Osteocyte (in vitro differentiated cells): ENCODE measurements at regions not wholly inside any gene's neighbourhood (a gene's known extent, or its start where the extent isn't known, plus 50 kb on each side); places are given as distances from the start of the nearest gene placed in this dataset.

Experiments used
- DNase-seq: peaks from one replicate; pipeline ENCODE4 v3.0.0; 2021; ENCODE audit warnings: mixed read lengths; ENCODE audit not compliant: unreplicated experiment; ENCODE audit errors: extremely low spot score
- H3K27ac Mint-ChIP-seq: one replicate; pipeline ENCODE4 v1.8.0; 2021; ENCODE audit warnings: mild to moderate bottlenecking, mixed read lengths; ENCODE audit not compliant: unreplicated experiment
- H3K27me3 Mint-ChIP-seq: one replicate; pipeline ENCODE4 v1.8.0; 2021; ENCODE audit warnings: mixed read lengths; ENCODE audit not compliant: unreplicated experiment
- H3K36me3 Mint-ChIP-seq: one replicate; pipeline ENCODE4 v1.8.0; 2021; ENCODE audit warnings: mixed read lengths; ENCODE audit not compliant: unreplicated experiment
- H3K4me1 Mint-ChIP-seq: one replicate; pipeline ENCODE4 v1.8.0; 2021; ENCODE audit warnings: mixed read lengths; ENCODE audit not compliant: unreplicated experiment
- H3K4me3 Mint-ChIP-seq: one replicate; pipeline ENCODE4 v1.8.0; 2021; ENCODE audit warnings: mild to moderate bottlenecking, moderate library complexity, mixed read lengths; ENCODE audit not compliant: unreplicated experiment
- H3K9me3 Mint-ChIP-seq: one replicate; pipeline ENCODE4 v1.8.0; 2021; ENCODE audit warnings: mixed read lengths; ENCODE audit not compliant: unreplicated experiment
- CTCF ChIP-seq: fragments of 200-600 bp; sonication (generic); IDR thresholded peaks from 2 replicates; pipeline ENCODE4 v1.5.0; 2021; ENCODE audit warnings: antibody characterized with exemption, mild to moderate bottlenecking, moderate library complexity

GRCh38 chr1:29416267-29417146, 180.2 kb downstream of the PTPRU start:
- TF ChIP-seq CTCF = no peak
- no peaks in the 10 kb centered on the region for H3K36me3 Mint-ChIP-seq
- peaks cover 2% of the 10 kb centered on the region for H3K27me3 Mint-ChIP-seq
- H3K9me3 Mint-ChIP-seq = peaks cover 7% of the 10 kb centered on the region
- no peaks in the 10 kb centered on the region for H3K4me1 Mint-ChIP-seq
- H3K4me3 Mint-ChIP-seq = no peak overlapping the region
- no peak overlapping the region for H3K27ac Mint-ChIP-seq
- peak; percentile 75 for DNase-seq

GRCh38 chr1:29415861-29416260, 179.5 kb downstream of the PTPRU start:
- peak; percentile 60 for DNase-seq
- no peak for TF ChIP-seq CTCF
- no peaks in the 10 kb centered on the region for H3K27me3 Mint-ChIP-seq
- no peaks in the 10 kb centered on the region for H3K36me3 Mint-ChIP-seq
- no peaks in the 10 kb centered on the region for H3K4me1 Mint-ChIP-seq
- H3K27ac Mint-ChIP-seq = no peak overlapping the region
- H3K9me3 Mint-ChIP-seq = peaks cover 7% of the 10 kb centered on the region
- H3K4me3 Mint-ChIP-seq = no peak overlapping the region

DNA sequence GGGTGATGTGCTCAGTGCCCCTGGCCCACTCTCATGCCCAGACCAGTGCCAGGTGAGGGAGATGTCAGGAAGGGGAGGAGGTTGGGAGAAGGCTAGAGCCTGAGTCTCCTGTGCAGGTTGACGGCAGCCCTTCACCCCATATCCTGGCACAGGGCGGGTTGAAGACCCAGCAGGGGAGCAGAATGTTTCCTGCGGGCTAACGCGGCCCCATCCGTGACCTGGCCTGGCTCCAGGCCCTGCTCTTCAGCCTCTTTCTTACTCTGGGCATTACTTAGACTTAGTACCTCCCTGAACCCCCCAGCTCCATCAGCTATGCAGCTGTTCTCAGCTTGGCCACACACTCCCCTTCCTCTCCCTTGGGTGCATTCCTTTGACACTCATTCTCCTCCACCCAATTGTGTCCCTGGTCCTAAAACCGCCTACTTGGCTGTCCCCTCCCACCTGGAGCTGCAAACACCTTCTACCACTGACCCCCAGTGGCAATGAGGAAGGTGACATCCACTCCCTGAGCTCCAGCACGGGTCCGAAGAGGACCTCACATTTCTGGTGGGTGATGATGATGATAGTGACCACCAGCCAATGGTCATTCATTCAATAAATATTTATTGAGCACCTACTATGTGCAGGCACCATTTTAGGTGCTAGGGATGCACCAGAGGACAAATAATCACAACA, 179.0 kb downstream of the PTPRU start:
- Mint-ChIP-seq H3K4me1 (no peaks in the 10 kb centered on the region), H3K27me3 (no peaks in the 10 kb centered on the region), H3K27ac (no peak overlapping the region), H3K9me3 (peaks cover 2% of the 10 kb centered on the region), H3K4me3 (no peak overlapping the region), H3K36me3 (no peaks in the 10 kb centered on the region)
- TF ChIP-seq CTCF = no peak
- peak; percentile 54 for DNase-seq

GRCh38 chr1:29414086-29414485, 177.8 kb downstream of the PTPRU start:
- Mint-ChIP-seq H3K9me3 (no peaks in the 10 kb centered on the region), H3K4me1 (no peaks in the 10 kb centered on the region), H3K27ac (no peak overlapping the region), H3K36me3 (no peaks in the 10 kb centered on the region), H3K27me3 (no peaks in the 10 kb centered on the region), H3K4me3 (no peak overlapping the region)
- no peak for TF ChIP-seq CTCF
- no peak for DNase-seq

GRCh38 chr1:29413661-29414060, 177.3 kb downstream of the PTPRU start:
- Mint-ChIP-seq H3K27ac (no peak overlapping the region), H3K36me3 (no peaks in the 10 kb centered on the region), H3K4me3 (no peak overlapping the region), H3K9me3 (no peaks in the 10 kb centered on the region), H3K27me3 (no peaks in the 10 kb centered on the region), H3K4me1 (no peaks in the 10 kb centered on the region)
- no peak for DNase-seq
- no peak for TF ChIP-seq CTCF
